ENCODE measurements at regions not wholly inside any gene's neighbourhood (a gene's known extent, or its start where the extent isn't known, plus 50 kb on each side); places are given as distances from the start of the nearest gene placed in this dataset.
A peak's percentile ranks its signal among the peaks of the same experiment; 100 is the strongest.

DNA sequence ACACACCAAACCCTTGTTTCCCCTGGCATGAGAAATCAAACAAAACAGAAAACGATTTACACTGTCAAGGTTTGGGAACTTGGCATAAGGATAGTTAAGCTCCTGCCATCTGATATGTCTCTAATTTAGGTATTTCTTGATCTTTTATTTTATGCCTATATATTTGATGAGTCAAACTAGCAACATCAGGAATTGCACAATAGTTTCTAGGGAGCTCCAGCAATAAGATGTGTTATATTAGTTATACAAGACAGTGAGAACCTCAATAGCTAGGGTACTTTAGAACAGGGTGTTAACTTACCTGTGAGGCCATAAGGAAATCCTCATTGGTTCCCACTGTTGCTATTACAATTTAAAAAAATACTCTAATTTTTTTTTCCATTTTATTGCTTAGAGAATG, 474.2 kb downstream of the GBA3 start:
- DNase-seq (ENCODE audit: low read depth) = no peak

DNA sequence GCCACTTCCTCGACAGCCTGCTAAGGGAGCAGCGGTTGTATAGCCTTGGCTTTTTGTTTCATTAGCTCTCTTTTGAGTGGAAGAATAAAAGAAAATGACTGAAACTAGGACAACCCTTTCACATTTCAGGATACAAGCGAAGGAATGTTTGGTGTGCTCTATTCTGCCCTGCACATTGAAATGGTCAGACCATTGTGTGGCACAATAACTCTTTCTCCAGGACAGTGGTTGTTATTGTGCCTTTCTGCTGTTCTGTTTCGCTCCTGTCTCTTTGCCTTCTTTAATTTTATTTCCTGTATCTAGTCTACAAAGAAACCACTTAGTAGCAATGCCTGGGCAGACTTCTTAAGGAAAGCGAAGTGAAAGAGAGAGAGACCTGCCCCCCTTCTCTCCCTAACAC, 473.7 kb downstream of the GBA3 start:
- no peak for DNase-seq (ENCODE audit: low read depth)

DNA sequence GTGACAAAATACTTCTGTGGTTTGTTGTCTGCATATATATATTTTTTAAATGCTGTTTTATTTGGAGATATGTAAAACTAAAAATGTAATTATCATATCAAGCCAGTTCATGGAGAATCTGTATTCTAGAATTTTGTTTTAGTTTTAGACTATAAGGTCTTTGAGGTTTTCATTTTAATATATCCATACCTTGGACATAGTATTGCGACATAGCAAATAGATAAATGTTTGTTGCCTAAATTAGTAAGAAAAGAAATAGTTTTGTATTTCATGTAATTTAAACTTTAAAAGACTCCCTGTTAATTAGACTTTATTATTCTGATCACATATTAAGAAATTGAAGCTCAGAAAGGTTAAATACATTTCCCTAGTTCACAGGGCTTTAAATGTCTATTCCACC, 472.9 kb downstream of the GBA3 start:
- DNase-seq (ENCODE audit: low read depth) = no peak

DNA sequence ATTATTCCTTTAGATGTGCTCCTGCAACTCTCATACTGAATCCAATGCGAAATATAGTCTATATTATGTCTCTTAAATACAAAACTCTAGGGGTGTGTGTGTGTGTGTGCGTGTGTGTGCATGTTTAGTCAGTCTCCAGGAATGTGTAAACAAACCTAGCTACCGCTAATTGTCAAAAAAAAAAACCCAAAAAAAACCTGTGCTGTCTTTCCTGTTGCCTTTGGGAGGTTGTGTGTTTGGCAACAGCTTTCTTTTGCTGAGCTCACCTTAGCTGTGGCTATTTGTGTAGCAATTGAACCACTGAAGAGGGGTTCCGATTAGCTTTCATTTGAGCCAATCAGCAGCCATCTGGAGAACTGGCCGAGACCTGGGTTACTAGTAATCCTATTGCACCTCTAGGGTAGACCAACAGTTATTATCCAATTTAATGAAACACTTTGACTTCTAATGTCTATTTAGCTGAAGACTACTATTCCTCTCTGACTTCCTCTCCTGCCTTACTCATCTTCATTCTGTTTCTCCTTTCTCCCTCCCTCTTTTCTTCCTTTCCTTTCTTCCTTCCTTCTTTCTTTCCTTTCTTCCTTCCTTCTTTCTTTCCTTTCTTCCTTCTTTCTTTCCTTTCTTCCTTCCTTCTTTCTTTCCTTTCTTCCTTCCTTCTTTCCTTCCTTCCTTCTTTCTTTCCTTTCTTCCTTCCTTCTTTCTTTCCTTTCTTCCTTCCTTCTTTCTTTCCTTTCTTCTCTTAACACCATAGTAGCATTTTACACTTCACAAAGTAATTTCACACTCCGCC, 471.1 kb downstream of the GBA3 start:
- DNase-seq (ENCODE audit: low read depth) = no peak

DNA sequence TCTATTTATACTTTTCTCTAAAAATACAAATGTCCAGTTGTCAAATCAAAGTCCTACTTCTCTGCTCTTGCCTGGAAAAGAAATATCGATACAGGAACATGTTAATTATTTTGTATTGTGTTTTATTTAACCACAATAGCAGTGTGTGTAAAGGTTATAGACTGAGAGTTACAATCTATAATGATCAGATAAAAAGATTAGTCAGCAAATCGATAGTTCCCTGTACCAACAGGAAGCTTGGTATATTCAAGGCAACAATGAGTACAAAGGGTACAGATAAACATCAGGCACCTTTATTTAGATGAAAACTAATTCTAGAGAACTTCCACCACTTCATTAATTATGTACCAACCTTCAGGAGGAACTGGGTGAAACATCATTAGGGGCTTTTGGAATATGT, 469.5 kb downstream of the GBA3 start:
- DNase-seq (ENCODE audit: low read depth) = no peak

DNA sequence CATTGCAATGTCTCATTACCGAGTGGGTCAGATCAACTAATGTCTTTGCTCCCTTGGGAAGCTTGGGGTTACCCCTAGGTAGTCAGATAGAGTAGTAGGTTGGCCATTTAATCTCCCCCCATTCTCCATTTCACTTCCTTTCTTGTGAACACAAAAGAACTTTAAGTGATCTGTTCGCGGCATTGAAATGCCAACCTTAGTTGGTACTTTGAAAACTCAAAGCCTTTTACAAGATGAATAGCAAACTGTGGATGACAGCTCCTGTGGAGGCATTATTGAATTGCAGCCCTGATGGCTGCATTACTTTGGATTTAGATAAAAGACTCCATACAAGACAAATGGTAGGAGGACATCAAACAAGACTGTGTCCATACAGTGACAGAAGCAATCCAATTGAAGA, 469.1 kb downstream of the GBA3 start:
- DNase-seq (ENCODE audit: low read depth) = no peak

DNA sequence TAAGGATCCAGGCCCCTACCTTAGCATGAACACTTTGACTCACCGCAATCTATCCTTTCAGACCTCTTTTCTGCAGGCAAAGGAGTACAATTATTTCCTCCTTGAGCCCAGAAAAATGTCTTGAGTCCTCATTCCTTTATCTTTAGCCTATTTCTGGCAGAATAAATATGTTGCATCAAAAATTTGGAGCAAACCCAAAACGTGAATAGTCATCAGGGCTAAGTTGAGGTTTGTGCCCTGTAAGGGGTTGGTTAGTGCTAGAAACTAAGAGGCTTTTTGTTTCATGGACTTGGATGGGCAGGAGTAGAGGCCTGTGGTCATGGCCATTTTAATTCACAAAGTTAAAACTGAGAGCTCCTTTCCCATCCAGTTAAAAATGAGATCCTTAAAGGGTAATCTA, 460.3 kb downstream of the GBA3 start:
- no peak for DNase-seq (ENCODE audit: low read depth)

DNA sequence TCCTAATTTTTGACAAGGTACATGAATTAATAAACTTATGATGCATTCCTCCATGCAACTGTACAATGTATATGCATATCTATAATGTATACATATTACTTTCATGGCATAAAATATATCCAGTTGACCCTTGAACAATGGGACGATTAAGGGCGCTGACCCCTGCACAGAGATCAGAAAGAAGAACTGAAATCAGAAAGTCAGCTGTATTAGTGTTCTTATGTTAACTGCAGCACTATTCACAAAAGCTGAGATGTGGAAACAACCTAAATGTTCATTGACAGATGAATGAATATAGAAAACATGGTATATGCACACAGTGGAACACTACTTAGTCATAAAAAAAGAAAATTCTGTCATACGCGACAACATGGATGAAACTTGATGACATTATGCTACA, 457.1 kb downstream of the GBA3 start:
- no peak for DNase-seq (ENCODE audit: low read depth)

DNA sequence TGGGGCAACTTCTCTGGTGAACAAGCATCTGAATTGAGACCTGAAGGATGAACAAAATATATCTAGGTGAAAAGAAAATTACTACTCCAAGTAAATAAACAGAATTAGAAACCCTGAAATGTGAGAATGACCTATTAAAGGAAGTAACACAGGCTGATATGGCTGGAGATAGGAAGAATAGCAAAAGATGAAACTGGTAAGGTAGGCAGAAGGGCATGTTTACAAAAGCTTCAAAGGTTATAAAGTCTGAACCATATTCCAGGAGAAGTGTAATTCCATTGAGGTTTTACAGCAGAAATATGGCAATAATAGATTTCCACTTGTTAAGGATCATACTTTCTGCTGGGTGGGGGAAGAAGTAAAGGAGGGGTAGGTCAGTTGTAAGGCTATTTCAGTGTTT, 452.0 kb downstream of the GBA3 start:
- DNase-seq (ENCODE audit: low read depth) = no peak

DNA sequence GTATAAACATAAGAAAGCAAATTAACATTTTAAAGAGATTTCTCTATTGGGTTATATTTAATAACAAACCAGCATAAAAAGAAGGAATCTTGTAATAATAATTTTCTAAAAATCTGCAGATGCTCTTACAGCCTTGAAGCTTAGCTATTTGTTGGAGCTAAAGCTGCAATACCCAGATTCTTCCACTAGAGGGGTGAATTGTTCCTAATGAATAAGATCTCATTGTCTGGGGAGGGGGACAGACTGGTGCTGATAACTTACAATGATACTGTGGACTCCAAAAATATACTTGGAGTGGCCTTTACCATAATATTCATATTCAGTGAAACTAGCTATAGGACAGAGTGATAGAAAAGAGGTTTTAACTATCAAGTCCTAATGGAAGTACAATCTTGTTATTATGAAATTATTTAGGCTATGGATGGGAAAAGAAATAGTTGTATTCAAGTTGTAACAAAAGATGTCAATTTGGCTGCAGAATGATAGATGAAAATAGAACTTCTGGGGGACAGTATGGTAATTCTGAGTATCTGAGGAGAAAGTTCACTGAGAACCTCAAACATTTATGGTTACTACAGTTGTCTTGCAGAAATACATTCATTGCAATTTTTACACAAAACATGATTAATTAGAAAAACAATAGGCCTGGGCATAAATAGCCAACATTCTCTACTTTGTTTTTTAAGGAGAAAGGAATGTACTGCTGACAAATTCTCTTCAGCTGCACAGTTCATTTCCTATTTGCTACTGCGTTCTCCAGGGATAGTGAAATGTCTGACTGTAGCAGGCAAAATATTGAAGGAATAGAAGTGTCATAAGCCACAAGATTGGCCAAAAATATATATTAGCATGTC, 443.3 kb downstream of the GBA3 start:
- DNase-seq (ENCODE audit: low read depth) = peak; percentile 13

DNA sequence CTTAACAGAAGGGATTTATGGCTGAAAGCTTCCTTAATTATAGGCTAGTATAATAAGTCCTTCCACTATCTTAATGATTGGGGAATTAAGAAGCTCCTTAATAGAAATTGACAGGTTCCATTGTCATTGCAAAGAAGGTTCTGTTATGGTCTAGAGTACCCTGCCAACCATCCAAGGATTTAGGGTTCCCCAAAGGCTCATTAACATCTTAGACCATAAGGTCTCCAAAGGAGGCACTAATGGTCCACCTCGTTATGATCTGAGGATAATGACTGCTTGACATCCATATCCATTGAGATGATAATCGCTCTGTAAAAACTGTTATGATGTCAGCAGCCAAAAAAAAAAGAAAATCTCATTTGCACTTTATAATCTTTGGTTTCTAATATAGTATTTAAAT, 441.6 kb downstream of the GBA3 start:
- DNase-seq (ENCODE audit: low read depth) = no peak

DNA sequence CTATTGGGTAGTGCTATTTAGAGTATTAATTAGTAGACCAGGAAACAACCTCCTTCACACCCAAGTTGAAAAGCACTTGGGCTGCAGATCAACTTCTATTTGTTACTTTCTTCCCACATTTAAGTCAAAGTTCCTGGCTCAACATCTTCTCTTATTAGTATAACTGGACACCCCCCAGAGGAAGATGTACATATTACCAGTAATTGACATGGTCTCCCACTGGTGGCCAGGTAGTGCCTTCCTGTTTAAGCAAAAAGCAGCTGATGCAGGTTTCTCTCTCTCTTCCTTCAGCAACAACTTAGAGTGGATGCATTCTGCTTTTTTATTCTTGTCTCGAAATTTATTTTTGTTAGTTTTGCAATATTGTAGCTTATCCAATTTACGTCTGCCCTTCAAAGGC, 438.1 kb downstream of the GBA3 start:
- DNase-seq (ENCODE audit: low read depth) = no peak

DNA sequence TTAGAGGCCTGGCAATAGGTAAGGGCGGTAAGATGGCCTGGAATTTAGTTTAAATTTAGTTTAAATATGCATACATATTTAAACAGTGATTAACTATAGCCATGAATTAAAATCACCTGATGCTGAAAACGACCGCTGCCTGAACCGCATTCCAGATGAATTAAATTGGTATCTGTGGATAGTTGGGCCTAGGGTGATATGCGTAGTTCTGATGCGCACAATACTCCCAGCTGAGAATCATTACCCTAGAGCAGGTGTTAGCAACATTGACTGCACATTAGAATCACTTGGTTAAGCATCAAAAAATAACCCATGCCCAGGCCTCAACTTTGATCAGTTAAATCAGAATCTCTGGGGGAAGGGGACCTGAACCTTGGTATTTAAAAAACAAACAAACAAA, 432.4 kb downstream of the GBA3 start:
- no peak for DNase-seq (ENCODE audit: low read depth)

DNA sequence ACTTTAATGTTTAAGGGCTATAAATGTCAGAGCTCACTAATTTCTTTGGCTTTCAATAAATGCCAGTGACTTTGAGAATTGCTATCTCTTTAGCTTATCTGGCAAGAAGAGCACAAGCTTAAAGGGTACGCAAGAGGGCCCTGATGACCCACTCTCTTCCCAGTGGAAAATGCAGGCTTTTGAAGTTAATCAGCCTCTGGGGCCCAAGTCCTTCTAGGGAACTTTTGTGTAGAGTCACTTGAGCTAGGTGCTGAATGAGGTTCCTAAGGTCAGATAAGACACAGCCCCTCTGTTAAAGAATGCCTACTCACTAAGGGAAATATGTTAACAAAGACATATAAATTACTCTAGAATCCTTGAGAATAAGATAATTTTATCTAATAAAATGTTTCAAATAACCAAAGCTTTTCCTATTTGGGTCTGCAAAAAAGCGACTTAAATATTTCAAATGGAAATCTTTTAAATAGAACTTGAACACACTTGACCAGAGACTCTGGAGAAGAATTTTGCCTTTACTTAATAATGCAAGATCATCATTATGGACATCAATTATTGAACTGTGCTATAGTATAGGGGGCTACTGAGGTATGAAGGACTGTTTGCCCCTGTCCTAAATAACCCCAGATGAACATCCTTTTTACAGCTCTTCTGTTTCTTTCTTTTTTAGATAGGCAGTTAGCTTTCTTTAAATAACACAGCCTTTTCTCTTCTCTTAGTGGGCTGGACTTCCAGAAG, 430.1 kb downstream of the GBA3 start:
- no peak for DNase-seq (ENCODE audit: low read depth)

DNA sequence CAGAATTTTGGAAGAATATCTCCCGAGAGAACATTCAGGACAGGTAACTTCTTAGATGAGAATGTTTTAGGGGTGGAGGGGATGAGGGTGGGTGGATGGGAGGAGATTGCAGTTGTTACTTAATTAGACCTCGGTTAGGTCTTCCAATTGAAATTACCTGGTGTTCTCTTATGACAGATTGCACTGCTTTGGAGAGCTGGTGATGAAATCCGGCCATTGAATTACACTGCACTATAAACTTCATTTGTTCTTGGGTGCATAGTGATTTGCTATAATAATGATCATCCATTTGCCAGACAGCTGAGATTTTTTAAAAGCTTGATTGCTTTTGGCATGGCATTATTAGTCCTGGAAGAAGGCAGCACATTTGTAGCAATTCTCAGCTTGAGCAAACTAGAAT, 427.6 kb downstream of the GBA3 start:
- no peak for DNase-seq (ENCODE audit: low read depth)

DNA sequence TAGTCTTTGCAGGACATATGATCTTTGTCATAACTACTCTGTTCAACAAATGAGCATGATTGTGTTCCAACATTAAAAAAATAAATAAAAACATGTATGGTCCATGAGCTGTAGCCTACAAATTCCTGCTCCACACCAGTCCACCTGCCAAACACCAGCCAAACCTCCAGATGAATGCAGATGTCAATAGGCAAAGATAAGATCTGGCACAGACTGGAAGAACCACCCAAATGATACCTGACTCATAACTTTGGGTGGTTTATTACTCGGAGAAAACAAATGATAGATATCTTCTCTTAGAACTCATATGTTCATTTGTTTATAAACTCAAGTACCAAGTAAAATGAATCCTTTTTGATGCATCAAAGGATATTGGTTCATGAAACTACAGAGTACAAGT, 425.1 kb downstream of the GBA3 start:
- no peak for DNase-seq (ENCODE audit: low read depth)

DNA sequence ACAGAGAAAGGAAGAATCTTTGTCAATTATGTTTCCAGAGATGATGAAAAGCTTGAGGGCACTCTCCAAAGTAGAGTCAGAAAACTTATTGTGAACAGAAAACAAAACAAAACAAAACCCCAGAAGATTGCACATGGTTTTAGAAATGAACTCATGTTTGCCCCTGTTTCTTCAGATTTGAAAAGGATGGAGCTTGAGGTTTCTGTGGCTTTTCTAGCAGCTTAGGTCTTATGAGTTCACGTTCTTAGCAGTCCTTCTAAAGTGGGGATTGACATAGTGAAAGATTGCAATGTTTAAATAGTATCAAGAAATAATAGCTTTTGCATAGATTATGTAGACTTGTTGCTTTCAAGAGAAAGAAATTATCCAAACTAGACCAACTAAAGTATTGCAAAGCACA, 421.8 kb downstream of the GBA3 start:
- no peak for DNase-seq (ENCODE audit: low read depth)

DNA sequence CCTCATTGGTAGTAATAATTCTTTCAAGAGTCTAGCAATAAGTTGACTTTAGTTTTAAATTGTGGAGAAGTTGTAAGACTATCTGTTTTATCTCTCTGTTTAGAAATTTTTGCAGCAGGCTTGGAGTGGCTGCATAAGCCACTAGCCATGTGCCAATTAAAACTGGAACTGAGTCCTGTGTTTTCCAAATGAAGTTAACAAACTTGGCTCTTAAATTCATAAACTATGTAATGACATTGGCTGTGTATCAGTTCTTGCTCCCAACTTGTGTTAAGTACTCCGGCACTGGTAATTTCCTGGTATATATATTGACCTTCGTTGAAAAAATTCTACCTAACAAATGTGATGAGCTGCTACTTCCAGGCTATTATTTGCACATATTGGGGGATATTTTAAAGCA, 420.4 kb downstream of the GBA3 start:
- DNase-seq (ENCODE audit: low read depth) = no peak

DNA sequence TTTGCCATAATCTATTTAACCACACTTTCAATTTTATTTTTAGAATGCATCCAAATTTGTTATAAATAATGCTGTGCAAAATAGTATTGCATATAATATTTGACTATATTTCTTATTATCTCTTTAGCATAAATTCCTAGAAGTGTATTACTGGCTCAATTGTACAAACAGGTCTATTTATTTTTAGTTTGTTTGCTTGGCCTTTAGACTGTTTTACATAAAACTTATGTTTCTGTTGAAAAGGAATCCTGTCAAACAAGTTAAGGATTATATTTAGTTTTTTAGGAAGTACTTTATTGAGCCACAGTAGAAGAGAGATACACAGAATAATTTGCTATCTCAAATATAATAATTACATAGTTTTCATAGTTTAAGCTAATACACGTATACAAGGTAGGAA, 413.8 kb downstream of the GBA3 start:
- no peak for DNase-seq (ENCODE audit: low read depth)

DNA sequence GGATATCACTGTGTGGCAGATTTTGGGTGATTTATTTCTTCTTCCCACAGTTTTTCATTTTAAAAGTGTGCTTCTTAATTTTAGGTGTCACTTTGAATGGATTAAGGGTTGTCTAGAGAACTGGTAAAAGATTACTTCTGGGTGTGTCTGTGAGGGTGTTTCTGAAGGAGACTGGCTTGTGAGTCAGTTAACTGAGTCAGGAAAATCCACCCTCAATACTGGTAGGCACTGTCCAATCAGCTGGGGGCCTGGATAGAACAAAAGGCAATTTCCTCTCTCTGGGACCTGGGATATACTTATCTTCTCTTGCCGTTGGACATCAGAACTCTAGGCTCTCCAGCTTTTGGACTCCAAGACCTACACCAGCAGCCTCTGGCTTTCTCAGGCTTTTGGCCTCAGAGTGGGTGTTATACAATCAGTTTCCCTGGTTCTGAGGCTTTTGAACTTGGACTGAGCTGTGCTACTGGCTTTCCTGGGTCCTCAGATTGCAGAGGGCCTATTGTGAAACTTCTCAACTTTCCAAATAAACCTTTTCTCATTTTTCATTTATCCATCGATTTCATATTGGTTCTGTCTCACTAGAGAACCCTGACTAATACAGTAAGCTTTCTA, 413.1 kb downstream of the GBA3 start:
- no peak for DNase-seq (ENCODE audit: low read depth)

DNA sequence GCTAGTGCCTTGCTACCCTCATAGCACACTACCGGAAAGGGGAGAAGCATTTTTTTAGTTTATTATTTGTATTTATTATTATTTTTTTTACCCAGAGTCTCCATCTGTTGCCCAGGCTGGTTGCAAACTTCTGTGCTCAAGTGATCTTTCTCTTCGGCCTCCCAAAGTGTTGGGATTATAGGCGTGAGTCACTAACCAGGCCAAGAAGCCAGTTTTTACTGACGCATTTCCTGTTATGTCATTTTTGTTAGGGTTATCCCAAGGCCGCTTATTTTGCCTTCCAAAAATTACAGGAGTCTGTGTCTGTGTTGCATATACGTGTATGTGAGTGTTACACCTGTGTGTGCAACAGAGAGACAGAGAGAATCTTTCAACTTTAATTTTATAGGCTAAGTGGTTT, 404.5 kb downstream of the GBA3 start:
- DNase-seq (ENCODE audit: low read depth) = no peak

DNA sequence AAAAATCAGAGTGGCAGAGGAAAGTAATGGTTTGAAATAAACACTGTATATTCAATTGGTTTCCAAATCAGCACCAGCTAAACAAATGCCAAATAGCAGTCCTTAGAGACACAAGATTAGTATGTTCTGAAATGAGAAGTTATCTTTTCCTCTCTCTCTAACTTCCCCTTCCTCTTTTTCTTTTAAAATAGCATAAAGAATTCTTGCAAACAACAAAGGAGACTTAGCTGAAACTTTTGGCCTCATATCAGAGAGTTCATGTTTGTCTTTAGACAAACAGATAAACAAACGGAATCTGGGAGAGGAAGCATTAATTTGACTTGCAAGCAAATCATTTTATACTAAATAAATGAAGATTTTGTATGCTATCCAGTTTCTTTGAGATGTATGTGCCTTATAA, 399.0 kb downstream of the GBA3 start:
- DNase-seq (ENCODE audit: low read depth) = no peak

DNA sequence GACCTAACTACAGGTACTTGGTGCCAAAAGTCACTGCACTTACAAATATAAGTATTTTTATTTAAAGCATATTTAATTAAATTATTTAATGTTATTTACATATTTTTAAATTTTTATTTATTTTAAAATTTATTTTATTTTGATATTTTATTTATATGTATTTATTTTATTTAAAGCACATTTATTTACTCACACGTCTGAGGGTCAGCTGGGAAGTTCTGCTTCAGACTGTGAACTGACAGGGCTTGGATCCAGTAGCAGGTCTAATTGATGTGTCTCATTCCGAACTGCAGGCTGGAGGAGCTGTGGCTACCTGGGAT, 392.5 kb downstream of the GBA3 start:
- no peak for DNase-seq (ENCODE audit: low read depth)
